SU-DHL-6 (cell line): ENCODE measurements at regions not wholly inside any gene's neighbourhood (a gene's known extent, or its start where the extent isn't known, plus 50 kb on each side); places are given as distances from the start of the nearest gene placed in this dataset.

Experiments
- H2AFZ ChIP-seq: fragments of 200-600 bp; sonication (generic); 2 replicates; pipeline ENCODE4 v1.6.1; 2014; ENCODE audit warnings: low read depth, mild to moderate bottlenecking, moderate library complexity, mixed read lengths, antibody characterized with exemption, low read length; ENCODE audit not compliant: severe bottlenecking
- H3F3A ChIP-seq: fragments of 200-600 bp; shearing (Covaris generic); 2 replicates; pipeline ENCODE4 v1.6.0; 2016; ENCODE audit warnings: antibody characterized with exemption, mild to moderate bottlenecking; ENCODE audit not compliant: insufficient read depth
- H3K27ac ChIP-seq: fragments of 200-600 bp; sonication (generic); 2 replicates; pipeline ENCODE4 v1.5.1; 2016; ENCODE audit warnings: low read depth, mild to moderate bottlenecking, low read length, moderate library complexity, mixed read lengths
- H3K27me3 ChIP-seq: fragments of 200-600 bp; sonication (generic), shearing (Covaris generic); 2 replicates; pipeline ENCODE4 v1.6.0; 2014; ENCODE audit warnings: mild to moderate bottlenecking, low read length
- H3K36me3 ChIP-seq: fragments of 200-600 bp; sonication (generic); 2 replicates; pipeline ENCODE4 v1.6.1; 2014; ENCODE audit warnings: mild to moderate bottlenecking, low read length, mixed read lengths
- H3K4me2 ChIP-seq: fragments of 300-600, 200-600 bp; shearing (Covaris generic), sonication (generic); 2 replicates; pipeline ENCODE4 v1.6.0; 2014; ENCODE audit warnings: low read length, low read depth, mild to moderate bottlenecking; ENCODE audit not compliant: poor library complexity, severe bottlenecking
- H3K4me3 ChIP-seq: fragments of 200-600 bp; sonication (generic); 2 replicates; pipeline ENCODE4 v1.5.1; 2014; ENCODE audit warnings: antibody characterized with exemption, low read length, mild to moderate bottlenecking, mixed read lengths; ENCODE audit not compliant: insufficient read depth, poor library complexity, severe bottlenecking
- H3K79me2 ChIP-seq: fragments of 200-600 bp; sonication (generic); 2 replicates; pipeline ENCODE4 v1.6.1; 2014; ENCODE audit warnings: mild to moderate bottlenecking, low read length, moderate library complexity; ENCODE audit not compliant: insufficient read depth
- H3K9ac ChIP-seq: fragments of 200-600 bp; sonication (generic); 2 replicates; pipeline ENCODE4 v1.7.0; 2014; ENCODE audit warnings: mild to moderate bottlenecking, low read length
- H3K9me2 ChIP-seq: fragments of 200-600 bp; sonication (generic); replicated peaks from 2 replicates; pipeline ENCODE4 v1.6.1; 2014; ENCODE audit warnings: low read length; ENCODE audit not compliant: insufficient read depth
- H3K9me3 ChIP-seq: fragments of 200-600 bp; sonication (generic); 2 replicates; pipeline ENCODE4 v1.6.1; 2014; ENCODE audit warnings: low read length, mixed read lengths; ENCODE audit not compliant: insufficient read depth
- H4K20me1 ChIP-seq: fragments of 200-600 bp; sonication (generic); 2 replicates; pipeline ENCODE4 v1.6.1; 2014; ENCODE audit warnings: low read depth, mild to moderate bottlenecking, antibody characterized with exemption, low read length, moderate library complexity, mixed read lengths
- CTCF ChIP-seq: fragments of 200-600 bp; sonication (generic); IDR thresholded peaks from one replicate; pipeline ENCODE4 v1.5.1; 2017; ENCODE audit warnings: antibody characterized with exemption, mild to moderate bottlenecking, low read length, moderate library complexity; ENCODE audit not compliant: insufficient read depth, poor library complexity, severe bottlenecking
- EZH2phosphoT487 ChIP-seq: fragments of 200-600 bp; sonication (generic), shearing (Covaris generic); conservative IDR thresholded peaks from 2 replicates; pipeline ENCODE4 v1.6.1; 2018; ENCODE audit warnings: mild to moderate bottlenecking, antibody characterized with exemption, low read length, moderate library complexity, mixed read lengths

- no peak overlapping the region for H3K4me3 ChIP-seq
- H3F3A ChIP-seq: no peaks in the 10 kb centered on the region
Observed at GRCh38 chr11:27934830-27935145, 173.2 kb downstream of the KIF18A start.

GRCh38 chr11:27933992-27934829 is 173.7 kb downstream of the KIF18A start:
- H3K79me2 ChIP-seq: no peaks in the 10 kb centered on the region
- no peaks in the 10 kb centered on the region for H3K36me3 ChIP-seq
- no peaks in the 10 kb centered on the region for H3K27me3 ChIP-seq
- no peaks in the 10 kb centered on the region for H3K9me2 ChIP-seq
- H3K4me3 ChIP-seq: no peak overlapping the region
- H3K27ac ChIP-seq: no peak overlapping the region
- H2AFZ ChIP-seq: no peak overlapping the region
- no peaks in the 10 kb centered on the region for H3K9me3 ChIP-seq
- H3K9ac ChIP-seq: no peak overlapping the region
- H3K4me2 ChIP-seq: no peak overlapping the region
- H4K20me1 ChIP-seq: no peaks in the 10 kb centered on the region
- H3F3A ChIP-seq: no peaks in the 10 kb centered on the region
- no peak for TF ChIP-seq EZH2phosphoT487
- no peak for TF ChIP-seq CTCF

More at GRCh38 chr11:27934830-27935145, 173.2 kb downstream of the KIF18A start:
- H3K9ac ChIP-seq: no peak overlapping the region
- no peak overlapping the region for H3K4me2 ChIP-seq
- no peaks in the 10 kb centered on the region for H3K9me3 ChIP-seq
- H3K27ac ChIP-seq: no peak overlapping the region
- H3K79me2 ChIP-seq: no peaks in the 10 kb centered on the region
- TF ChIP-seq EZH2phosphoT487 (no peak), CTCF (no peak)
- no peaks in the 10 kb centered on the region for H3K36me3 ChIP-seq
- H4K20me1 ChIP-seq: no peaks in the 10 kb centered on the region
- H2AFZ ChIP-seq: no peak overlapping the region
- H3K27me3 ChIP-seq: no peaks in the 10 kb centered on the region
- H3K9me2 ChIP-seq: no peaks in the 10 kb centered on the region

GRCh38 chr11:27931770-27932169 is 176.2 kb downstream of the KIF18A start:
- Histone ChIP-seq H3K9me2 (no peaks in the 10 kb centered on the region), H3K4me3 (no peak overlapping the region), H3K36me3 (no peaks in the 10 kb centered on the region), H3K79me2 (no peaks in the 10 kb centered on the region), H3K27me3 (no peaks in the 10 kb centered on the region), H3F3A (no peaks in the 10 kb centered on the region), H2AFZ (no peak overlapping the region), H3K27ac (no peak overlapping the region), H3K9ac (no peak overlapping the region), H3K9me3 (no peaks in the 10 kb centered on the region), H3K4me2 (no peak overlapping the region), H4K20me1 (no peaks in the 10 kb centered on the region)
- no peak for TF ChIP-seq EZH2phosphoT487
- no peak for TF ChIP-seq CTCF
